NCI-H345 treated with DMSO at 0.1 percent for 48 hours (cell line): ENCODE measurements at regions not wholly inside any gene's neighbourhood (a gene's known extent, or its start where the extent isn't known, plus 50 kb on each side); places are given as distances from the start of the nearest gene placed in this dataset.
A peak's percentile ranks its signal among the peaks of the same experiment; 100 is the strongest.

Experiments used
- DNase-seq: peaks from one replicate; lab custom pipeline; 2025; ENCODE audit not compliant: unreplicated experiment; lab: John Stamatoyannopoulos, UW

GRCh38 chr14:28542040-28542439 is 224.5 kb upstream of the FOXG1 start:
- DNase-seq: no peak

DNA sequence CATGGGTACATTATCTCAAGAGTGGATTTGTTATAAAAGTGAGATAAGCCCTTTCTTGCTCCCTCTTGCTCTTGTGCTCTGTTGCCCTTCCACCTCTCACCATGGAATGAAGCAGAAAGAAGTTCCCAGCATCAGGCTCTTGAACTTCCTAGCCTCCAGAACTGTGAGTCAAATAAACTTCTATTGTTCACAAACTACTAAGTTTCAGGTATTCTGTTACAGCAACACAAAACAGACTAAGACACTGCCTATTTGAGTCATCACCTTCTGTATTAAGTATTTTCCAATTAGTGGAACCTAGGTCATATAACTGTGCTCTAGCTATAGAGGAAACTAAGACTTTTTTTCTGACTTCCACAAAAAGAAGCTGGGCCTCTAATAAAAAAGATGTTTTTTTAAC is 201.2 kb upstream of the FOXG1 start:
- no peak for DNase-seq

- DNase-seq: no peak
Measured at GRCh38 chr14:28570391-28570790, 196.2 kb upstream of the FOXG1 start.

- DNase-seq: no peak
Measured at GRCh38 chr14:28571636-28572035, 195.0 kb upstream of the FOXG1 start.

DNA sequence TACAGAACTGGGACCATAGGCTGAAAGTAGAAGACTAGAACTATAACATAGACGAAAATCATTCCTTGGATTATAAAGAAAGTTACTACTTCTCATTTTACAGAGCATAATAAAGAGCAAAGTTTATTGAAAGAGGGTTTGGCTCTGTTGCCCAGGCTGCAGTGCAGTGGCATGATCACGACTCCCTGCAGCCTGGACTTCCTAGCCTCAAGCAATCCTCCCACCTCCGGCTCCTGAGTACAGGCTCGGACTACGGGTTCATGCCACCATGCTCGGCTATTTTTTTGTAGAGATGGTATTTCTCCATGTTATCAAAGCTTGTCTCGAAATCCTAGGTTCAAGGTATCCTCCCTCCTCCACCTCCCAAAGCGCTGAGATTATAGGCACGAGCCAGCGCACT is 190.1 kb upstream of the FOXG1 start:
- no peak for DNase-seq

- no peak for DNase-seq
Measured at GRCh38 chr14:28577187-28577586, 189.4 kb upstream of the FOXG1 start.

GRCh38 chr14:28577711-28578131 is 188.9 kb upstream of the FOXG1 start:
- DNase-seq: no peak

GRCh38 chr14:28584951-28585350 is 181.6 kb upstream of the FOXG1 start:
- DNase-seq: no peak

- DNase-seq: no peak
Measured at GRCh38 chr14:28589792-28590191, 176.8 kb upstream of the FOXG1 start.

- DNase-seq: no peak
Measured at GRCh38 chr14:28596391-28596790, 170.2 kb upstream of the FOXG1 start.

DNA sequence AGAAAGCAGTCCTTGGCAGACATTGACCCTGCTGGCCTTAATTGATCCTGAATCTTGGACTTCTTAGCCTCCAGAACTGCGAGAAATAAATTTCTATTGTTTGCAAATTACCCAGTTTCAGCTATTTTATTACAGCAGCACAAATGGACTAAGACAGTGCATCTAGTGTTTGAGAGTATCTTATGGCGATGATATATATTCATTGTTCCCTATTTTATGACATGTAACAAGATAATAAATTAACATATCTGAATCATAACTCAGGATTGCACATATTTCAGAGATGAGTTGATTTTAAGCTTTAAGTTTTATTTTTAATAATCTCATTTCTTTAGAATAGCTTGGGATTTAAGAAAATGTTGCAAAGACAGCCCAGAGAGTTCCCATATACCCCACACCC is 167.4 kb upstream of the FOXG1 start:
- no peak for DNase-seq

DNA sequence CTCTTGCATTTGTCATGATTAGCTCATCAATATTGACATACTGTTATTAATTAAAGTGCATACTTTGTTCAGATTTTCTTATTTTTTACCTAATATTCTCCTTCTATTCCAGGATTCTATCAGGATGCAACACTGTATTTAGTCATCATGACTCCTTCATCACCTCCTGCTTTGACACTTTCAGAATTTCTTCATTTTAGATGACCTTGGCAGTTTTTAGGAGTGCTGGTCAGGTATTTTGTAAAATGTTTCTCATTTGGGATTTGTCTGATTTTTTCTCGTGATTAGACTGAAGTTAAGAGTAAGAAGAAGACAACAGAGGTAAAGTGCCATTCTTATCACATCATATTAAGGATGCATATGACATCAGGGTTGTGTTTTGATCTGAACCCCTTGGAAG is 167.0 kb upstream of the FOXG1 start:
- DNase-seq: no peak

DNA sequence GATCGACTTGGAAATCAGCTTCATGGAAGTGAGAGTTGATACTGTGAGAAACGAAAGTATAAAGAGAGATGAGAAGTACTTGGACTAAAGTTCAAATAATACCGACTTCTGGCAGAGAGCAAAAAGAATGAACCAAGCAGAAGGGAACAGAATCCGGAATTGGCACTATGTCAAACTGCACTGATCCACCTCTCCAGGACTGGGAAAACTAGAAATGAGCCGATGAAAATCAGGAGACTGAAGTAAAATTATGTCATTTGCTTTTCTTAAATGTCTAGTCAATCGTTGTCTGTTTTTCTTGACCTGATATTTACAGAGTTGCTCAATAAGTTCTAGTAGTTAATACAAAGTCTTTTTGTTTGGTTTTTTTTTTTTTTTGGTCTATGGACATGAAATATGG is 163.0 kb upstream of the FOXG1 start:
- no peak for DNase-seq

- DNase-seq: no peak
Measured at GRCh38 chr14:28607661-28608060, 158.9 kb upstream of the FOXG1 start.

DNA sequence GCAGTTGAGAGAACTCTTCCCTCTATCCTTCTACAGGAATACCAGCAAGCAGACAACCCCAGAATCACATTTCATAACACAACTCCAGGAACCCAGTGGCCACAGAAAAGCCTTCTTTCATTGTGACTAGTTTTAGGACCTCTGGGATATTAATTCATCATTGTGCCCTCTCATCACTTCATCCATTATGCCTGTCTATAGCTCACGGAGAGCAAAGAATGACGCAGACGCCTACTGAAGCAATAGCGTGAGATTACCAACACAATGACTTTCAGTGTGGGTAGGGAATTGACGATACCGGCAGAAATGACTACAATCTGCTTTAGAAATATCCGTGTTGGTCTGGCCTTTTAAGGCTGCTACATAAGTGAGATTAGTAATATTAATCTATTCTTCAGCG is 158.1 kb upstream of the FOXG1 start:
- DNase-seq: no peak

- peak; percentile 79 for DNase-seq
Measured at GRCh38 chr14:28608851-28609828, 157.4 kb upstream of the FOXG1 start.

- DNase-seq: no peak
Measured at GRCh38 chr14:28612414-28612813, 154.2 kb upstream of the FOXG1 start.

- no peak for DNase-seq
Measured at GRCh38 chr14:28613532-28613931, 153.1 kb upstream of the FOXG1 start.

DNA sequence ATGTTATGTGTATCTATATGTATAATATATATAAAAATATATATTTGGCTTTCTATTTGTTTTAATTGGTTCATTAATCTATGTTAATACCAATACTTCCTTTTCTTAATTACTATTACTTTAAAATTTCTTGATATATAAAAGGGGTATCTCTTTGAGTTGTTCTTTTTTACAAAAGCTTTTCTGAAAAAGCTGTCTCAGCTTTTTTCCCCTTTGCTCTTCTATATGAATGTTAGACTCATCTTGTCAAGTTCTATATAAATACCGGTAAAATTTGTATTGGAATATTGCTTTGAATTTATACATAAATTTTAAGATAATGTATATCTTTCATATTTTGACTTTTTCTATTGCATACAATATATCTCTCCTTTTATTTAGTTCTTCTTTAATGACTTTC is 139.8 kb upstream of the FOXG1 start:
- DNase-seq: no peak

- no peak for DNase-seq
Measured at GRCh38 chr14:28629328-28630004, 137.1 kb upstream of the FOXG1 start.

GRCh38 chr14:28630100-28630499 is 136.5 kb upstream of the FOXG1 start:
- no peak for DNase-seq

DNA sequence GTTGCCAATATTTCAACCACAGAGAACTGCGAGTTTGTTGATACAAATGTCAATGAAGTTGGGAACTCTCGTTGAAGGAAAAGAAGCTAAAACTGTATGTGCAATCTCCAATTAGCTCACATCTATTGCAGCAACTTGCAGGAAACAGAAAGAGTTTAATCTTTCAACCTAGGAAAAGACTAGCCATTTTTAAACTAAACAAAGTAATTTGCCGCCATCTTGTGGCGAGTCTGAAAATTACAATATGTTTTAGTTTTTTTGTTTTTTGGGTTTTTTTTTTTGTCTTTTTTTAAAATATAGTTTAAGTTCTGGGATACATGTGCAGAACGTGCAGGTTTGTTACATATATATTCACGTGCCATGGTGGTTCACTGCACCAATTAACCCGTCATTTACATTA is 131.2 kb upstream of the FOXG1 start:
- DNase-seq: no peak
